ENCODE measurements at regions not wholly inside any gene's neighbourhood (a gene's known extent, or its start where the extent isn't known, plus 50 kb on each side); places are given as distances from the start of the nearest gene placed in this dataset.
A peak's percentile ranks its signal among the peaks of the same experiment; 100 is the strongest.

DNA sequence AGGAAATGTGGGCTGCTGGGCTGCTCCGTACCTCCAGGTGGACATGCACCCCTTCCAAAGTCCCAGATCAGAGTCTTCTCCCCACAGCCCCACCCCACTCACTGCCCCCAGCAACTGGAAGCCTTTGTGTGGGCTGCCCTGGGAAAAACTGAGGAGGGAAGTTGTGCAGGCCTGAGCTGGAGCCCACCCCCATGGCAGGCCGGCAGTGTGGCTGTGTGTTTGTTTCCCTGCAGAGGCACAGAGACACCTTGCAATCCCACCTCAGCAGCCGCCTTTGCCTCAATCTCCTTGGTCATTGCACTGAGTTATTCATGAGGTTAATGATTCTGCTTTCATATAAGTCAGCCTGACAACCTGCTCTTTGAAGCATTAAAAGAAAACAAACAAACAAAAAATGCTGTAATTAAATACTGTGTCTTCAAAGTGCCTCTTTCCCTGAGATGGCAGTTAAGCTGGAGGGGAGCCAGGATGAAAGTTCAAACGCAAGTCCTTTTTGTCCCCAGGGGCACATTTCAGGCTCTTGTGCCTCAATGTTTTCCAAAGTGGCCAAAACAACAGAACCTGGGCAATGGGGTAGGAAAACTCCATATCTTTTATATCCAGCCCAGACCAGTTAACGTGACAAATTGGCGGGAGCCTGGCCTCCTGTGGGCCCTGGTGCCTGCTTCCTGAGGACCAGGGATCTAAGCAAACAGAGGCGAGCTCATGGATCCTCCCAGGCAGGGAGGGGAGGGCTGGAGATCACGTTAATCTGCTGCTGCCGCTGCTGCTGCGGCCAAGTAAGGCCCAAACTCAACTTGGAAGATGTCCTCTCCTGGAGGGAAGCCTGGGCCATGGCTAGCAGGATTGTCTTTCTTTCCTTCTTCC lies 51.9 kb upstream of the TSPAN11 start:
- DNase-seq: no peak

DNA sequence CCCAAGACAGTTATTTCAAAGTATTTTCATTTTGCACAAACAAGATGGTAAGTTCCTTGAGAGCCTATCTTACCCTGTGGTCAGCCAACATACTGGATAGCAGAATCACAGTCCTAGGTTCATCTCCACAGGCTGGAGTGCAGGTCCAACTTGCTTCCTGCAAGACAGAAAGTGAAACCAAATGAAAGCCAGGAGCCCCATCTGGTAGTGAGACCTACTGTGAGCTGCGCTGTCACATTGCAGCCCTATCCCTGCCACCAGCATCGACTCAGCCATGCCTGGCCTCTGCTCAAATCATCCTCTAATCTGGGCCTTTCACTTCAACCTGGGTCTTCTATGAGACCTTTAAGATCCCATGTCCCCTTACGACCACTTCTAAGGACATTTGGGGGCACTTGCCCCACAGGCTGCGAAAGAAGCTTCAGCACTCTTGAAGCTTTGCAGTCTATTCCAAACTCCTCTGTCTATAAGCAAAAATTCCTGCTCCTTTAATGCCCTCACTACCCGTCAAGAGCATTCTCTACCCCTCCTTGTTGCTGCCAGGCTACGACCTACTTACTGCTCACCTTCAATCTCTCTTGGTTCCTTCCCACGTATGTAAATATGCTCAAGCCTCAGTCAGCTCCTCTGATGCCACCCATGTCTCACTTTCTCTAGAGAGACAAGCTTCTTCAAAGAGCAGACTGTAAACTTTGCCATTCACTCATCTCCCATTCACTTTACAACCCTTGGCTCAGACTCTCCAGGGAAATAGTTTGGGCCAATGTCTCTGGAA lies 55.9 kb upstream of the TSPAN11 start:
- DNase-seq: no peak

DNA sequence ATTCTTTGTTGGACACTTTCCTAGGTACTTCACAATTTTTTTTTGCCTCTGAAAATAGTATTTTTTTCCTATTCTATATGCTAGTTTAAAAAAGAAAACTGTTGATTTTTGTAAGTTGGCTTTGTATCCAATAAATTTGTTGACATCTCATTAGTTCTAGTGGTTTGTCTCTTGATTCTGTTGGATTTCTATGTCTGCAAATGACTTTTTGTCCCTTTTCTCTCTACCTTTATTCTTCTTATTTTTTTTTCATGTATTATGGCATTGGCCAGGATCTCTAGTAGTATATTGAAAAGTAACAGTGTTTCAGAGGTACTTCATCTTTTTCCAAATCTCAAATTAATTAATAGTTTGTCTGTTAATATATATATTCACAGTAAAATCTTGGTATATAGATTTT lies 59.1 kb upstream of the TSPAN11 start:
- no peak for DNase-seq

DNA sequence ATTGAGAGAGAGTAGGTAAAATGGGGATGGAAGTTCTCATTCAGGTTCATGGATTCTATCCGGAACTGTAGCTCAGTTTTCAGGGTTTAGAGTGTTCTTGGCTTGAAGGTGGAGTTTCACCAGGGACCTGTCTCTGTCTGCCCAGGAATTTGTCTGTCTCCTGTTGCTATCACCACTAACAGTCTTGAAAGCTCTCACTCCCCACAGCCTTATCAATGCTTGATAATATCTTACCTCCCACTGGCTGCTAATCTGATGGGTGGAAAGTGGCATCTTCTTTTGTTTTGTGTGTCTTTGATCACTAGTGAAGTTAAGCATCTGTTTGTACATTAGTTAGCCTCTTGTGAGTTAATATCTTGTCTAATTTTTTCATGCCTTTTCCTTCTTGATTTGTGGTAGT lies 60.3 kb upstream of the TSPAN11 start:
- DNase-seq: no peak

DNA sequence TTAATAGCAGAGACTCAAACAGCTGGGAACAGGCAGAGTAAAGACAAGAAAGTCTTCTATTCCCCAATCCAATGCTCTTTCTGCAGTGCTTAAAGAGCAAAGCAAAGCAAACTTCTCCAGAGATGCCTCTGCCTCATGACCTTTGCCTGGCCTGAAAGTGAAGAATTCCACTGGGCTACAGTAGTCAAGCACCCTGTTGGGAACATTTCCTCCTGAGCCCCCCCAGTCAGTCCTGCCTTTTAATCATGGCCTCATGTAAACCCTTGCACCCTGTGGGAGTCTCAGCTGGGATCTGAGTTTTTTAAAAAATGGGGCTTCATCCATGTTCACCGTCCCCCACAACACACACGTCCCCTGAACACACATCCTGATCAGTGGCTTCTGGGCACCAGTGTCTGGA lies 62.7 kb upstream of the TSPAN11 start:
- no peak for DNase-seq

DNA sequence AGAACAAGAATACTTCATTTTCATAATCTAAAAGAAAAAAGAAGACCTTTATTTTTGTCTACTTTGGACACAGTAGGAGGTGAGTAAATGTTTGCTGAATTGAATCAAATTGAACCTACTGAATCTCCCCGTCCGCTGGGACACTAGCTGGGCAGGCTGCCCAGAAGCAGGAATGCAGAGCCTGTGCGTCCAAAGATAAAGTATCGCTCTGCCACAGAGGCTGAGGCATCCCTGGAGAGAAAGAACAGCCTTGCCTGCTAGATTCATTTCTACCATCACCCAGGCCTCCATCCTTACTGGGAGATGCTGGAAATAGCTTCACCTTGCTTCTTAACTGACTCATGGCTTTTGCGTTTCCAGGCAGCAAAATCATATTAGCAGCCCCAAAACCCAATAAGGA lies 64.1 kb upstream of the TSPAN11 start:
- DNase-seq: peak; percentile 74

DNA sequence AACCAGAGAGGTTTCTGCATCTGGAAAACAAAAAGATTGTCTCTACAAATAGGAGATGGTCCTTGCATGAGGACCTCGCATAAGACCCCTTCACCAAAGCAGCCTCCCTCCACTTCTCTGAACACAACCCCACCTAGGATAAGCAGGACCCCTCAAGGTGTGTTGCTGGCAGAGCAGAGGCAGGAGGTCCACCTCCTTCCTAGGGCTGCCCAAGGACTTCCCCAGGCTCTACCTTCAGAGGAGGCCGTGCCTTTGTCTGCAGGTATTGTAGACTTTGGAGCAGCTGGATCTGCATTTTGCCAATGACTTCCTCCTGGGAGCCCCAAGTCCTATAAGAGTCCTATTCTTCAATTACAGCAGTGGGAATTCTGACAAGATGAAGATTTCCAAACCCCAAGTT lies 67.3 kb upstream of the TSPAN11 start:
- DNase-seq: no peak

DNA sequence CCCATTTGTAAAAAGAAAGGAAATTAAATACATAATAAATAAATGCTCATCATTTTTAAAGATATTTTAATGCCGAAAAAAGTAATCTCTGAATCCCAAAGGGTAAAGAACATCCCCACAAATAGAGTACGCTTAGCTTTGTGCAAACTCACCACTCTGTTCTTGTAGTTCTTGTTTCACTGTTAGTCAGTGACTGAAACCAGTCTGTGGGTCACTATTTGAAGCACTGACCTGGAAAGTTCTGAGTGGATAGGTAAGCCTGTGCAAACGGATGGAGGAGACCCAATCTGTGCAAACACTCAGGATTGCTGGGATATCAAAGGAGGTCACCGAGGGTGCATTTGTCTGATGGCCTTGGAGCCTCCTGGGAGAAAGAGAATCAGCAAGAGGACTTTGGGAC lies 68.1 kb upstream of the TSPAN11 start:
- DNase-seq: no peak

DNA sequence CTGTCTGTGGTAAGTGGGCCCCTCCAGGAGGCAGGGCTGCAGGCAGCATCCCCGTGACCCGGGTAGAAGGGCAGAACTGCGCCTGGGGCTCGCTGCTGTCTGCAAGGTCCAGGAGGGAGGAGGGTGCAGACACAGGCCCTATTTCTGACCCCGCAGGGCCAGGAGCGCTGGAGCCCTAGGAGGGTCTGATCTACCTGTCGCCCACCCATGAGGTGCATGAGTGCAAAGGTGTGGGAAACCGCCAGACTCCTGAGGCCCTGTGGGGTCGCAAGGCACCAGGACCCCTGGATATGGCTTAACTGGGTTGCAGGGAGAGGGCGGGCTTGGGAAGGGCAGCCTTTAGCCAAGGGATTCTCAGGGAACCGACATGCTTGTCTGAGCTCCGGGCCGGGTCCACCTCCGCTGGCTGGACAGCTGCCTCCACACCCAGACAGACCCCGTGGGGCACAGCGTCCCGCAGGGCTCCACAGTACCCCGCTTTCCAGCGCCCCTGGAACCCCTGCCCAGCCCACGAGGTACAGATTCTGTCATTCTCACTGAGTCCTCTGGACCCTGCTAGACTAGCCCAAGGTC lies 72.9 kb upstream of the TSPAN11 start:
- no peak for DNase-seq

DNA sequence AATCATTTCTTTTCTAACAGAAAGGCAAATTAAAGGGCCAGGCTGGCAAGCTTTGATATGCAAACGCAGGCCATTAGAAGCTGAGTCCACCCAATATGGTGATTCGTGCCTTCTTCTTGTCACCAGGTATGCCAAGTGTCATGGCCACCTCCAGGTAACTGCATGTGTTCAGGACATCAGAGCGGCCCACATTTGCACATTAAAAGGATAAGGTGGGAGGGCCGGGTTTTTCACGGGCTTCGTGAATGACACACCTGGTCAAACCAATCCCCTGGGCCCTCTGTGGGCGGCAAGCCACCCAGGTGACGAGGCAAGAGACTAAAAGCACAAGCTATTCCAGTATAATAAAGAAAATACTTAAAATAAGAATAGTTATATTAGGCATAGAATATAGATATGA lies 75.9 kb upstream of the TSPAN11 start:
- DNase-seq: no peak

DNA sequence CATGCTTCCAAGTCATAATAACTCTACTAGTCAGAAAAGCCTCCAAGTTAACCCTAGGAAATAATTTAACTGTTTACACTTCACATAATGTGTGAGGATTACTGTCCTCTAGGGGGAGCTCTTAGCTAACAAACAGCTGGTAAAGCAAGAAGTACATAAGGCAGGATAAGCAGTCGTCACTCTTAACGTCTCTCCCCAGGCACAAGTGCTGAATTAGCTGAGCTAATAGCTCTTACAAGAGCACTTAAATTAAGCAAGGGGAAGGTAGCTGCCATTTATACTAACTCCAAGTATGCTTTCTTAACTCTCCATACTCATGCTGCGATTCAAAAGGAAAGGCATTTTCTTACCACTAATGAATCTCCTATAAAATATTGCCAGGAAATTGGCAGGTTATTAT lies 79.3 kb upstream of the TSPAN11 start:
- peak; percentile 65 for DNase-seq

DNA sequence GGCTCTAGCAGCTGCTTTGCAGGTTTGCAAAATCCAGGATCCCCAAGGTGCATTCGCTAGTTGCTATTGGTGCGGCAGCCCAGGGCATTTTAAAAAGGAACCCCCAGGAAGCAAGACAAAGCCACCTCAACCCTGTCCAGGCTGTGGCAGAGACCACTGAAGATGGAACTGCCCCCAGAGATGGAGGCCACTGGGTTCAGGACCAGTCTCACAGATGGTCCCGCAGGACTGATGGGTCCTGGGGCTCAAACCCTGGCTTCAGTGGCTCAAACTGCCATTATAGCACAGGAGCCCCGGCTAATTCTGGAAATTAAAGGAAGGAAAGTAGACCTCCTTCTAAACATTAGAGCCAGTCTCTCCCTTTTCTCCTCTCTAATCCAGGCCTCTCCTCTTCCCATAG lies 79.8 kb upstream of the TSPAN11 start:
- no peak for DNase-seq

DNA sequence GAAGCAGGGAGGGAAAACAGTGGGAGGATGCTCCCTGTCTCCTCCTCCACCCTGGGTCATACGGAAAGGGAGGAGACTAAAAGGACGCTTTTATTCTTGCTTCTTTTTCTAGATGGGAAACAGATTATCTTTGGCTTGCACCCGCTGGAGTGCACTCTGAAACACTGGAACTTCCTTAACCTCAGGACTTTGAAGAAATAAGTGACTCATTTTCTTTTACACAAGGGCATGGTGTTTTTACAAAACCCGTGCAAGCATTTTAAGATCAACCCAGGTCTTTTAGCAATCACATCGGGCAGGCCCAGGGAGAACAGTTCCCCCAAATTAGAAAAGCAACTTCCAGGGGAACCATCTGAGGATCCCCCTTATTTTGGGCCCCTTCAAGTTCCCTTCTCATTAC lies 80.9 kb upstream of the TSPAN11 start:
- DNase-seq: no peak

DNA sequence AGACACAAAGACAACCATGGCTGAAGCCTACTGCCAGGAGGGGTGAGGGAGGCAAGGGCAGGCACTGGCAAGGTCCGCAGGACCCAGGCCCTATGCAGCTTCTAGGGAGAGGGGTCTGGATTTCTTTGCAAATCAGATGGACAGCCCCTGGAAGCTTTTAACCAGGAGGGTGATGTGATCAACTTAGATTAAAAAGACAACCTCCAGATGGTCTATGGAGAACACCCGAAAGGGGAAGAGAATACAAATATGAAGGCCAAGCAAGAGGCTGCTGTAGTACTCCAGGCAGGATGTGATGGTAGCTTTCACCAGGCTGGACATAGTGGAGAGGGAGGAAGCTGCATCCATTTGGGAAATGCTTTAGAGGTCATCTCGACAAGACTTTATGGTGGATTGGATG lies 83.3 kb upstream of the TSPAN11 start:
- no peak for DNase-seq

DNA sequence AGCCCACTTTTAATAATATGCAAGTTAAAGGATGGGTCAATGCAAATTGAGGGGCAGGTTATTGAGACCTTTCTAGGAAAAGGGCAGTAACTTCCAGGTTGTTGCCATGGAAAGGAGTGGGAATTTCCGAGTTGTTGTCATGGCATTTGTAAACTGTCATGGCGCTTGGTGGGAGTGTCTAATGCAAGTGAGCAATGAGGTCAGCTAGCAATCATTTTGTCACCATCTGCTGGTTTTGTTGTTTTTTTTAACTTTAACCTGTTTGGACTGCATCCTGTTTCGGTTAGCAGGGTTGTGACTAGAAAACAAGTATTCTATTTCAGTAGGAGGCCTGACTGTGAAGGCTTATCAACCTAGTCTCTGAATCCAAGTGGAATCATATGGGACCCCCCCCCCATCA lies 85.8 kb upstream of the TSPAN11 start:
- DNase-seq: no peak

DNA sequence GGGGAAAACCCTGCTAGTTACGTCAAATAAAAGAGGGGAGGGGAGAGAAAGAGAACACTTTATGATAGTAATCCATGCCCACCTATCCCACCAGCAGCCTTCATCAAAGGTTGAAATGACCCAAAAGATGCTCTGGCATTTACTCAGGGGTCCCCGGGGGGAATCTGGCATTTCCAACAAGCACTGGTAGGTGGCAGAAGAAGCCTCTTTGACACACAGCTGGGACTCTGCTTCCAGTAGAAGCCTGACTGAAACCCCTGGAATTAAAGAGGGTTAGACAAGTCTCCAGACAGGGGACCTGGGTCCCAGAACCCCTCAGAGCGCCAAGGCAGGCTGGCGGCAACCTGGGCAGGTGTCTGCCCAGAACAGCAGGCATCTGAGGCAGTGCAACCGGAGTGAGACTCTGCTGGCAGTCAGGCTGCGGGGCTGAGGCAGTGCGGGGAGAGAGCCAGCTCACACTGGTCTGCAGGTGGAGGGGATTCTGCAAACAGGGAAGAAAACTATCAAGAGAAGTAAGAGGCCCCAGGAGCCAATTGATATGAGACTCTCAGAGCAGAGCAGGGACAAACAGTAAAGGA lies 85.0 kb upstream of the CAPRIN2 start:
- no peak for DNase-seq

DNA sequence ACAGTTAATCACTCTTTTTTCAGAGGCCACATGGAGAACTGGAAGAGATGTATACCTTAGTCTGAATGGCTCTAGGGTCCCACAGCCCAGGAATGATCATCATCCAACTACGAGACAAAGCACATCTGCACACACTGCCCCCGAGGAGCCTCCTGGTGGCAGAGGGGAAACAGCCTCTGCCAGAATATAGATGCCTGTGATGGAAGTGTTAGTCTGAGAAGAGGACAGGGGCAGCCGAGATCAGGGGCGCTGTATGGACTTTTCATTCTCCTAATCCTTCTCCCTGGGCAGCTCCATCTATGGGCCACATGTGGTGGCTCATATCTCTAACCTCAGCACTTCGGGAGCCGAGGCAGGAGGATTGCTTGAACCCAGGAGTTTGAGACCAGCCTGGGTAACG lies 82.8 kb upstream of the CAPRIN2 start:
- DNase-seq: no peak

DNA sequence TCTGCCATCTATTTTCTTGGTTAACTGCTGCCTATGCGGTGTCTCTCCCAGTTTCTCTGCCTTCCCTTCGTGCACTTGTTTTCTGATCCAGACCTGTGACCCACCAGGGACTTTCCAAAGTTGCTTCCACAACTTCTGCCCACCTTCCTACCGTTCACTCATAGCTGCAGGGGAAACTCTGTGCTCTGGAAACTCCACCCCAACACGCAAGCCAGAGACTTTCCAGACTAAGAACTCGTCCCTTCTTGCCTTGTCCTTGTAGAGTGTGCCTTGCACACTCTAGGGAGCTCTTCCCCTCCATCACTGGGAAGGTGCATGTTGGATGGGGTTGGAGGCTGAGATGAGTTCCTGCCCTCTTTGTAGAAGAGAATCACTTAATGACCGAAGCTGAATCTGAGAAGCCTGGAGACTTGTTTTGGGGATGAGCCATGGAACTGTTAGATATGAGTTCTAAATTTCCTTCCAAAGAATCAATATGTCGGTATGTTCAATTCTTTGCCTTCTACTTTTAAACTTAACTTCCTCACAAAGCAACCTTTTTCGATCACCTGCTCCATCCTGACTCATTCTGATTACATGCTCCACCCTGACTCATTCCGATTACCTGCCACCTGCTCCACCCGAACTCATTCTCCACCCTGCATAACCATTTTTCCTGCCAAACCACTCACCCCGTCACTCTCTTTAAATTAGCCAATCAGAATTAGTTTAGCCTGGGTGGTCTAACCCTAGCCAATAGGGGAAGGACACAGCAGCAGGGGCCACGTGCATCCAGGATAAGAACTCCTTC lies 82.1 kb upstream of the CAPRIN2 start:
- DNase-seq: no peak

DNA sequence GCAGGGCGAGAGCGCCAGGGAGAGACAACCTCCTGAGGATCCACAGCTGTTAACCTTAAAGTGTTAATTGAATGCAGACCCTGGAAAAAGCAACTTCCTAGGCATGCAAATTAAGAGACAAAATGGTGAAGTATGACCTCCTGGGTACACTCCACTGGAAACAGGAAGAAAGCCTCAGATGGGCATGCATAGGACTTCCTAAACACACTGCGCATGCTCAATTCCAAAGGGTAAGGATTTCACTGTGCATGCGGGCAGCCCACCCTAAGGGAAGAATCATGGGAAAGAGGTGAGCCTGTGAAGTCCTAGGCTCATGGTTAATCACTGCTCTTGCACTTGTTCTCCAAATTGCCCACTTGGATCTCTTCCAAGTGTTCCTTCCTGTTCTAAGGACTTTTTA lies 80.5 kb upstream of the CAPRIN2 start:
- DNase-seq: no peak

DNA sequence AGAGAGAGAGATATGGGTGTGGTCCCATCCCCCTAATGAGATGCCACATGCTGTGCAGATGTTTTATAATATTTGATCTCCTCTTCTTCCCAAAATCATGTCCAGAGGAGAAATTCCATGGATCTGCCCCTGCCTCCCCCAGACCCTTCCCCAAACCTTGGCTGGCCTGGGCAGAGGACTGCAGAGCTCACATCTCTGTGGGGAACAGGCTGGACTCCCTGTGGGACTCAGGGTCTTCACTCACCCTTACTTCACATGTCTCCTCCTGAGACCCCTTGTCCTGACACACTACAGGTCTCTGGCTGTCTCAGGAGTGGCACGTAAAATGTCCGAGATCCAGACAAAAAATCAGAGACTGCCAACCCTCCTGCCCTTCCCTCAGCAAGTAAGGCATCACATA lies 76.0 kb upstream of the CAPRIN2 start:
- DNase-seq: no peak

DNA sequence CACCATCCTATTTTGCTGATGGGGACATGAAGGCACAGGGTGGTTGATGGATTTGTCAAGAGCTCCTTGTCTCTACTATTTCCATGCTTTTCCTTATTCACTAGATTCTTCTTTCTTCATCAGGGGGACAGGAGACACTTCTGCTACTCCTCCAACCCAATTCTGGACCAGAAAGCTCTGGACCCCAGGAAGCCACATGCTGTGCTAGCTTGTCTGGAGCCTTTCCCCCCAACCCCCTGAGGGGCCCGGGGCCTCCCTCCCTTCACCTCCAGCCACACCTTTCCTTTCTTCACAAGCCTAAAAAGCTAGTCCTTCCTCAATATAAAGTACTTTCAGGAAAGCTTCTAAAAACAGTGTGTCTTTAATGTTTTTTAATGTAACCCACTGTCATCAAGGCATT lies 75.1 kb upstream of the CAPRIN2 start:
- DNase-seq: no peak

DNA sequence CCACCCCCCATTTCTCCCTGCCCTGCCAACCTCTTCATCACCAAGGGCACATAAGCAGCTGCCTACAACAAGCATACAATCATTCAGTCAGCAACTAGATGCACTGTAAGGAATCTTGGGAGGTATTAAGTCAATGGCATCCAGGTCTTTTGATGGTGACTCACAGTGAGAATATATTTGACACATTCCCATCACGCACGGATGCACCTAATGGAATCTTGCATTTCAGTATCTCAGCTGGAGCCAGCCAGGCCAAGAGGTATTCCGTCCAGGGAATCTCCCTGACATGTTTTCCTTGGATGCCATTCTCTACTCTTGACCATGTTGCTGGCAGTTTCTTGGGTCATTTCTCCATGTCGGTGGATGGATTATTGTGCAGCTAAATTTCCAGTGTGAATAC lies 73.9 kb upstream of the CAPRIN2 start:
- no peak for DNase-seq
